ENCODE measurements at regions not wholly inside any gene's neighbourhood (a gene's known extent, or its start where the extent isn't known, plus 50 kb on each side); places are given as distances from the start of the nearest gene placed in this dataset.

GRCh38 chr6:113758826-113759574, 98.1 kb upstream of the MARCKS start:
- TF ChIP-seq POLR2AphosphoS5 (IDR thresholded peaks at IDR 0.05; ENCODE audit: low read depth), result no peak
- TF ChIP-seq CTCF (conservative IDR thresholded peaks at IDR 0.05; ENCODE audit: low read depth in 2 of 2), result no peak
- no peak for TF ChIP-seq REST (IDR thresholded peaks at IDR 0.05; ENCODE audit: unreplicated experiment)
- TF ChIP-seq EZH2phosphoT487 (IDR thresholded peaks at IDR 0.05; ENCODE audit: unreplicated experiment), result no peak
